ENCODE measurements at regions not wholly inside any gene's neighbourhood (a gene's known extent, or its start where the extent isn't known, plus 50 kb on each side); places are given as distances from the start of the nearest gene placed in this dataset.

GRCh38 chr13:83007226-83007625 is 875.0 kb downstream of the SLITRK1 start:
- TF ChIP-seq, protein P1, sequence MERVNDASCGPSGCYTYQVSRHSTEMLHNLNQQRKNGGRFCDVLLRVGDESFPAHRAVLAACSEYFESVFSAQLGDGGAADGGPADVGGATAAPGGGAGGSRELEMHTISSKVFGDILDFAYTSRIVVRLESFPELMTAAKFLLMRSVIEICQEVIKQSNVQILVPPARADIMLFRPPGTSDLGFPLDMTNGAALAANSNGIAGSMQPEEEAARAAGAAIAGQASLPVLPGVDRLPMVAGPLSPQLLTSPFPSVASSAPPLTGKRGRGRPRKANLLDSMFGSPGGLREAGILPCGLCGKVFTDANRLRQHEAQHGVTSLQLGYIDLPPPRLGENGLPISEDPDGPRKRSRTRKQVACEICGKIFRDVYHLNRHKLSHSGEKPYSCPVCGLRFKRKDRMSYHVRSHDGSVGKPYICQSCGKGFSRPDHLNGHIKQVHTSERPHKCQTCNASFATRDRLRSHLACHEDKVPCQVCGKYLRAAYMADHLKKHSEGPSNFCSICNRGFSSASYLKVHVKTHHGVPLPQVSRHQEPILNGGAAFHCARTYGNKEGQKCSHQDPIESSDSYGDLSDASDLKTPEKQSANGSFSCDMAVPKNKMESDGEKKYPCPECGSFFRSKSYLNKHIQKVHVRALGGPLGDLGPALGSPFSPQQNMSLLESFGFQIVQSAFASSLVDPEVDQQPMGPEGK (tag by site-specific recombination; IDR thresholded peaks at IDR 0.05), result no peak
- no peak for TF ChIP-seq ZNF645 (tag by site-specific recombination; IDR thresholded peaks at IDR 0.05)
- TF ChIP-seq GLI2 (tag by site-specific recombination; IDR thresholded peaks at IDR 0.05; ENCODE audit: borderline replicate concordance, low read depth), result no peak
- TF ChIP-seq, protein P2, sequence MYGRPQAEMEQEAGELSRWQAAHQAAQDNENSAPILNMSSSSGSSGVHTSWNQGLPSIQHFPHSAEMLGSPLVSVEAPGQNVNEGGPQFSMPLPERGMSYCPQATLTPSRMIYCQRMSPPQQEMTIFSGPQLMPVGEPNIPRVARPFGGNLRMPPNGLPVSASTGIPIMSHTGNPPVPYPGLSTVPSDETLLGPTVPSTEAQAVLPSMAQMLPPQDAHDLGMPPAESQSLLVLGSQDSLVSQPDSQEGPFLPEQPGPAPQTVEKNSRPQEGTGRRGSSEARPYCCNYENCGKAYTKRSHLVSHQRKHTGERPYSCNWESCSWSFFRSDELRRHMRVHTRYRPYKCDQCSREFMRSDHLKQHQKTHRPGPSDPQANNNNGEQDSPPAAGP (tag by site-specific recombination; IDR thresholded peaks at IDR 0.05), result no peak
- TF ChIP-seq, protein P3, sequence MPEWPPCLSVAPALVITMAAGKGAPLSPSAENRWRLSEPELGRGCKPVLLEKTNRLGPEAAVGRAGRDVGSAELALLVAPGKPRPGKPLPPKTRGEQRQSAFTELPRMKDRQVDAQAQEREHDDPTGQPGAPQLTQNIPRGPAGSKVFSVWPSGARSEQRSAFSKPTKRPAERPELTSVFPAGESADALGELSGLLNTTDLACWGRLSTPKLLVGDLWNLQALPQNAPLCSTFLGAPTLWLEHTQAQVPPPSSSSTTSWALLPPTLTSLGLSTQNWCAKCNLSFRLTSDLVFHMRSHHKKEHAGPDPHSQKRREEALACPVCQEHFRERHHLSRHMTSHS (tag by site-specific recombination; IDR thresholded peaks at IDR 0.05), result no peak
- no peak for TF ChIP-seq ZNF132 (tag by site-specific recombination; IDR thresholded peaks at IDR 0.05; ENCODE audit: borderline replicate concordance)
- CTCF ChIA-PET, result no interaction called here
- POLR2A ChIA-PET, result no interaction called here

GRCh38 chr13:83003185-83003584 is 879.1 kb downstream of the SLITRK1 start:
- CTCF ChIA-PET, result no interaction called here

More at GRCh38 chr13:83007226-83007625, 875.0 kb downstream of the SLITRK1 start:
- Histone ChIP-seq H3K9me3 (ENCODE audit: control insufficient read depth, insufficient read depth, low read depth, low read length) (no peaks in the 10 kb centered on the region), H3K36me3 (ENCODE audit: control insufficient read depth in 2 of 2, insufficient read depth in 1 of 2, low read length in 2 of 2) (no peaks in the 10 kb centered on the region), H3K4me1 (ENCODE audit: control insufficient read depth, insufficient read depth, low read length) (no peaks in the 10 kb centered on the region), H3K27ac (ENCODE audit: extremely low read depth, low read depth, low read length) (no peak overlapping the region), H3K4me3 (ENCODE audit: low read depth, low read length) (no peak overlapping the region)

More at GRCh38 chr13:83003185-83003584, 879.1 kb downstream of the SLITRK1 start:
- Histone ChIP-seq H3K36me3 (ENCODE audit: control insufficient read depth in 2 of 2, insufficient read depth in 1 of 2, low read length in 2 of 2) (no peaks in the 10 kb centered on the region), H3K4me3 (ENCODE audit: low read depth, low read length) (no peak overlapping the region), H3K9me3 (ENCODE audit: control insufficient read depth, insufficient read depth, low read depth, low read length) (no peaks in the 10 kb centered on the region), H3K27ac (ENCODE audit: extremely low read depth, low read depth, low read length) (no peak overlapping the region), H3K4me1 (ENCODE audit: control insufficient read depth, insufficient read depth, low read length) (no peaks in the 10 kb centered on the region)
- POLR2A ChIA-PET, result no interaction called here
- TF ChIP-seq ZNF530 (tag by site-specific recombination; IDR thresholded peaks at IDR 0.05; ENCODE audit: low read depth), result no peak
- no peak for TF ChIP-seq ZFP3 (tag by site-specific recombination; IDR thresholded peaks at IDR 0.05; ENCODE audit: low read depth)
- no peak for TF ChIP-seq ZNF600 (tag by site-specific recombination; IDR thresholded peaks at IDR 0.05)
- TF ChIP-seq ZNF398 (tag by site-specific recombination; IDR thresholded peaks at IDR 0.05), result no peak
- no peak for TF ChIP-seq KLF7 (tag by site-specific recombination; IDR thresholded peaks at IDR 0.05; ENCODE audit: borderline replicate concordance)
- TF ChIP-seq, protein P4, sequence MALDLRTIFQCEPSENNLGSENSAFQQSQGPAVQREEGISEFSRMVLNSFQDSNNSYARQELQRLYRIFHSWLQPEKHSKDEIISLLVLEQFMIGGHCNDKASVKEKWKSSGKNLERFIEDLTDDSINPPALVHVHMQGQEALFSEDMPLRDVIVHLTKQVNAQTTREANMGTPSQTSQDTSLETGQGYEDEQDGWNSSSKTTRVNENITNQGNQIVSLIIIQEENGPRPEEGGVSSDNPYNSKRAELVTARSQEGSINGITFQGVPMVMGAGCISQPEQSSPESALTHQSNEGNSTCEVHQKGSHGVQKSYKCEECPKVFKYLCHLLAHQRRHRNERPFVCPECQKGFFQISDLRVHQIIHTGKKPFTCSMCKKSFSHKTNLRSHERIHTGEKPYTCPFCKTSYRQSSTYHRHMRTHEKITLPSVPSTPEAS (tag by site-specific recombination; IDR thresholded peaks at IDR 0.05), result no peak
- TF ChIP-seq BCL11B (tag by site-specific recombination; IDR thresholded peaks at IDR 0.05; ENCODE audit: low read depth), result no peak
- no peak for TF ChIP-seq HOXD13 (CRISPR knock-in tag; IDR thresholded peaks at IDR 0.05; ENCODE audit: borderline replicate concordance)
- no peak for TF ChIP-seq ZNF670 (tag by site-specific recombination; IDR thresholded peaks at IDR 0.05; ENCODE audit: low read depth)
- no peak for TF ChIP-seq KLF9 (tag by site-specific recombination; IDR thresholded peaks at IDR 0.05; ENCODE audit: low read depth)
- TF ChIP-seq ZNF610 (tag by site-specific recombination; IDR thresholded peaks at IDR 0.05; ENCODE audit: borderline replicate concordance), result no peak
- no peak for TF ChIP-seq ZNF654 (tag by site-specific recombination; IDR thresholded peaks at IDR 0.05; ENCODE audit: low read depth)
- TF ChIP-seq ZNF624 (tag by site-specific recombination; IDR thresholded peaks at IDR 0.05), result no peak
- TF ChIP-seq ZNF121 (tag by site-specific recombination; IDR thresholded peaks at IDR 0.05), result no peak
- no peak for TF ChIP-seq ZNF560 (tag by site-specific recombination; IDR thresholded peaks at IDR 0.05; ENCODE audit: borderline replicate concordance)
- no peak for TF ChIP-seq ZNF664 (tag by site-specific recombination; IDR thresholded peaks at IDR 0.05)
- no peak for TF ChIP-seq RBAK (tag by site-specific recombination; IDR thresholded peaks at IDR 0.05)
- TF ChIP-seq ZNF335 (tag by site-specific recombination; conservative IDR thresholded peaks at IDR 0.05), result no peak
- TF ChIP-seq PRDM4 (tag by site-specific recombination; IDR thresholded peaks at IDR 0.05), result no peak
